H1 (cell line): ENCODE measurements at regions not wholly inside any gene's neighbourhood (a gene's known extent, or its start where the extent isn't known, plus 50 kb on each side); places are given as distances from the start of the nearest gene placed in this dataset.

Experiments used
- CHD7 ChIP-seq: fragments of 300-600 bp; sonication (generic); IDR thresholded peaks from 2 replicates; pipeline ENCODE4 v1.7.1; 2012; ENCODE audit warnings: low read length, moderate library complexity, mild to moderate bottlenecking, inconsistent platforms; ENCODE audit not compliant: insufficient replicate concordance
- TCF12 ChIP-seq: IDR thresholded peaks from 2 replicates; pipeline ENCODE4 v1.6.1; 2011; ENCODE audit warnings: low read depth, mild to moderate bottlenecking, low read length

GRCh38 chr4:134019657-134020056 lies 181.9 kb downstream of the PABPC4L start (continued):
- TF ChIP-seq CHD7 = no peak
- TF ChIP-seq TCF12 = no peak
